T-cell (primary cell): ENCODE measurements at regions not wholly inside any gene's neighbourhood (a gene's known extent, or its start where the extent isn't known, plus 50 kb on each side); places are given as distances from the start of the nearest gene placed in this dataset.

Experiments used
- ATAC-seq, 4 experiments: fragments of 200-7000 bp in 3 of 4; fragments of 150-1000 bp in 1 of 4; cut with Tn5 transposase; replicated peaks in 1 of 4; 1 replicate in 3 of 4; 2 replicates in 1 of 4; pipeline ENCODE4 v1.10.0; 2021; ENCODE audit warnings: moderate library complexity in 3 of 4, mild to moderate bottlenecking in 2 of 4, moderate number of reproducible peaks in 1 of 4
- CTCF ChIA-PET, 2 donors: fragments of 300-600 bp; sonication (Branson Sonifier 250); formaldehyde crosslinking; loops; one replicate each; lab custom pipeline; 2022; ENCODE audit warnings: antibody characterized with exemption in 2 of 2; lab: Charles Lee
- POLR2A ChIA-PET, 2 donors: fragments of 300-600 bp; sonication (Branson Sonifier 250); formaldehyde crosslinking; loops; one replicate each; lab custom pipeline; 2022; ENCODE audit warnings: antibody characterized with exemption in 2 of 2; lab: Charles Lee
- DNase-seq, 35 experiments: peaks; one replicate each; pipeline versions ENCODE4 v3.0.0 to v3.0.0-alpha.2; 2013 to 2023
- H3K27ac ChIP-seq: one replicate; pipeline ENCODE4 v1.5.1; 2013; ENCODE audit warnings: low read length
- H3K27me3 ChIP-seq, 2 experiments: replicated peaks in 1 of 2; 1 replicate in 1 of 2; 2 replicates in 1 of 2; pipeline versions ENCODE4 v1.6.1 to v1.7.0; 2013; ENCODE audit warnings: low read length in 1 of 2, mixed read lengths in 1 of 2; ENCODE audit not compliant: control insufficient read depth in 2 of 2, insufficient read depth in 2 of 2; ENCODE audit errors: extremely low read depth in 1 of 2
- H3K36me3 ChIP-seq, 2 donors: 1 replicate in 1 of 2; 2 replicates in 1 of 2; pipeline versions ENCODE4 v1.6.1 to v1.7.0; 2013; ENCODE audit warnings: low read length in 1 of 2; ENCODE audit not compliant: control insufficient read depth in 2 of 2, insufficient read depth in 1 of 2; ENCODE audit errors: extremely low read depth in 1 of 2
- H3K4me1 ChIP-seq, 2 experiments: 1 replicate in 1 of 2; 2 replicates in 1 of 2; pipeline versions ENCODE4 v1.6.1 to v1.7.0; 2013; ENCODE audit warnings: low read length in 2 of 2, mixed read lengths in 1 of 2; ENCODE audit not compliant: insufficient read depth in 2 of 2, control insufficient read depth in 1 of 2; ENCODE audit errors: extremely low read depth in 1 of 2
- H3K4me3 ChIP-seq, 2 donors: 1 replicate in 1 of 2; 2 replicates in 1 of 2; pipeline versions ENCODE4 v1.5.1 to v1.7.0; 2013; ENCODE audit warnings: mild to moderate bottlenecking in 2 of 2, low read length in 1 of 2, moderate library complexity in 1 of 2; ENCODE audit not compliant: control insufficient read depth in 1 of 2; ENCODE audit errors: extremely low read depth in 1 of 2
- H3K9me3 ChIP-seq: 2 replicates; pipeline ENCODE4 v1.7.0; 2013
- H3K27ac Mint-ChIP-seq, 2 donors: one replicate each; pipeline ENCODE4 v1.8.0; 2020 to 2021; ENCODE audit warnings: mild to moderate bottlenecking in 2 of 2, mixed read lengths in 2 of 2
- H3K27me3 Mint-ChIP-seq, 2 donors: one replicate each; pipeline ENCODE4 v1.8.0; 2021 to 2022; ENCODE audit warnings: mixed read lengths in 2 of 2
- H3K36me3 Mint-ChIP-seq: one replicate; pipeline ENCODE4 v1.8.0; 2021; ENCODE audit warnings: mixed read lengths
- H3K4me1 Mint-ChIP-seq, 3 donors: one replicate each; pipeline ENCODE4 v1.8.0; 2020 to 2022; ENCODE audit warnings: mixed read lengths in 3 of 3, mild to moderate bottlenecking in 1 of 3
- H3K4me3 Mint-ChIP-seq, 3 donors: one replicate each; pipeline ENCODE4 v1.8.0; 2020 to 2022; ENCODE audit warnings: mild to moderate bottlenecking in 3 of 3, mixed read lengths in 3 of 3, moderate library complexity in 3 of 3
- H3K9me3 Mint-ChIP-seq, 3 donors: one replicate each; pipeline ENCODE4 v1.8.0; 2020 to 2022; ENCODE audit warnings: mixed read lengths in 3 of 3
- WGBS: methylation state at CpG from one replicate; pipeline ENCODE4 v1.1.5; 2013; ENCODE audit warnings: missing lambda C conversion rate; ENCODE audit not compliant: insufficient coverage; 5-methylcytosine and 5-hydroxymethylcytosine counted together

DNA sequence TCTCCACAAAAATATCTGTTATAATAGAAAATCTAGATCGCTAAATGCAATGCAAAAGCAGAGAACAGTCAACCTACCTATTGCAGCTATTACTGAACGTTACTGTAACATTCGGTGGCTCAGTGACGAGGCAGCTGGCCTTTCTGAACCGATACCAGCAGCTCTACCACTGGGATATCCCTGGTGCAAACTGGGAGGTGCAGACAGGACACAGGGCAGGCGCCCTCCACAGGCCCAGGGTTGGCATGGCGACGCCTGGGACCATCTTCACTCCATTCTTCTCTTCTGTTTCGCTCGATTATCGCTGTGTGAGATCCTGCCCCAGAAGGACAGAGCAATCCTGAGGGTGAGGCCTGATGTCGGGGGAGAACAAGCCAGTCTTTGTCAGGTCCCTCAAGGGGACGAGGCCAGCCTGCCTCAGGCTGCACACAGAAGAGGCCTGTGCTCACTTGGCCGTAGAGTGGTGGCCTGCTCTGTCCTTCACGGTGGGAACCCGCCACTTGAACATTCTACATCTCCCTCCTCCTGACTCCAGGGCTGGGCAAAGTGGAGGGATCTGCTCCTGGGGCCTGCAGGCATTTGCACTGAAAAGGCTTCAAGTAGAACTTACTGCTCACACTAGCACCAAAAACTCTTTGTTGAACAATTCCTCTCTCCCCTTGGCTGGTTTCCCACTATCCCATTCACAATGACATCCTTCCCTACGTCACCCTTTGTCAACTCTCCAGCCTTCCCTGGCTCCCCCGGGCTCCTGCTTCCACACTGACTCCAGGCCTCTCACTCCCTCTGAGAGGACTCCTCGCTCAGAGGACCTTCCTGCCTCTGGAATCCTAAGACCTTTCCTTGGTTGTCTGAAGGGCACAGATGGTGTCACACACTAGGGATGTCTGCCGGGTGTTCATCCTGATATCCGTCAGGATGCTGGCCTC lies 49.7 kb downstream of the CYRIA start:
- no peaks in the 10 kb centered on the region for H3K9me3 ChIP-seq
- no peak overlapping the region for H3K4me3 ChIP-seq
- H3K27me3 ChIP-seq: peaks cover 0 to 6% of the 10 kb centered on the region in 2 experiments
- Mint-ChIP-seq H3K27me3 (peaks cover 24% of the 10 kb centered on the region in 2 donors), H3K4me3 (no peak overlapping the region), H3K9me3 (no peaks in the 10 kb centered on the region), H3K36me3 (no peaks in the 10 kb centered on the region), H3K27ac (no peak overlapping the region), H3K4me1 (no peaks in the 10 kb centered on the region)
- POLR2A ChIA-PET: no interaction called here
- H3K4me1 ChIP-seq: no peaks in the 10 kb centered on the region
- CTCF ChIA-PET: interaction anchor here in 1 of 2 donors (4.0 kb wide), 1 partner anchor 142 kb away, joined by 22 read pairs; no protein-coding TSS in a partner anchor
- DNase-seq (no peak), ATAC-seq (no peak)
- no peaks in the 10 kb centered on the region for H3K36me3 ChIP-seq
- H3K27ac ChIP-seq: no peak overlapping the region
- 90% methylated on average over 17 of the region's 21 CpGs for WGBS

DNA sequence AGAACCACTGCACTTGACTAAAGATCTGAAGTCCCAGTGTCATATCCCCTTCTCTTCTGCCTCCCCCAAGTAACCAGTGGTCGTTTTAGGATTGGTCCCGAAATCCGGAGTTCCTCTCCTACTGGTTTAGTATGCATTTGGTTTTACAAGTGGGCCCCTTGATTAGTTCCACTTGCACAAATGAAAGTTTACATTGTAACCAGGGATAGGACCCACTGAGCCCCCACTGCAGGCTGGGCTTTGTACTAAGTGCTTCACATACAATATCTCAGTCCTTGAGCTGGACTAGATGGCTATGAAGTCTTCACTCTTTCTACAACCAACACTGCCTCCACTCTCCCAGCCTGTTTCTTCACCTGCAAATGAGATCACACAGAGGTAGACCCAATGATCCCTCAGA lies 50.4 kb downstream of the CYRIA start:
- ChIA-PET CTCF (interaction anchor here in 1 of 2 donors (0.7 to 4.0 kb wide), 3 partner anchors 12 to 143 kb away, joined by 3 to 22 read pairs (median 4); no protein-coding TSS in a partner anchor), POLR2A (no interaction called here)
- no peaks in the 10 kb centered on the region for H3K4me1 ChIP-seq
- no peak overlapping the region for H3K27ac ChIP-seq
- Mint-ChIP-seq H3K9me3 (no peaks in the 10 kb centered on the region), H3K36me3 (no peaks in the 10 kb centered on the region), H3K27ac (no peak overlapping the region), H3K4me3 (no peak overlapping the region), H3K27me3 (peaks cover 20 to 24% of the 10 kb centered on the region in 2 donors), H3K4me1 (no peaks in the 10 kb centered on the region)
- ATAC-seq (no peak), DNase-seq (no peak)
- no CpG with 5 or more reads among the region's 3 CpGs for WGBS
- no peaks in the 10 kb centered on the region for H3K36me3 ChIP-seq
- H3K27me3 ChIP-seq: peaks cover 0 to 6% of the 10 kb centered on the region in 2 experiments
- H3K9me3 ChIP-seq: no peaks in the 10 kb centered on the region
- H3K4me3 ChIP-seq: no peak overlapping the region

DNA sequence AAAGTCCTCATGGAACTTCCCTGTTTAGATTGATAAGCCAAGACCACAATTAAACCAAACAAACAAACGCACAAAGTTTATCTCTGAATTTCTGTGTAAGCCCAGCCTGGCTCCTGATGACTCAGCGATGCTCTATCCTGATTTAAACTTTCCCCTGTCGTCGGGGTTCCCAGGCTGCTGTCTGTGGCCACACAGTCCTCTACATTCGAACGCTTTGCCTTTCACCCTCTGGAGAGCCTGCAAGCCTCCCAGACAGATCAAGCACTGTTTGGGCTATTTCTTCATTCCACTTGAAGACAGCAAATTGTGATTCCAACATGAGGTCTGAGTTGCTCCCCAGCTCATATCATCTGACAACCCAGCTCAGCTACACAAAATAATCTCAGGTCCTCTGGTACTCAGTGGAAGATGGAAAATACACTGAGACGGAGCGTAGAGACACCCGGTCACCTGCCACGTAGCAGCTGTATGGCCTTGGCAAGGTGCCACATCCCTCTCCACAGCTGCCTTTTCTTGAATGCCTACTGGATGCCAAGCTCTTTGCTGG lies 51.2 kb downstream of the CYRIA start:
- Histone ChIP-seq H3K4me3 (no peak overlapping the region), H3K4me1 (no peaks in the 10 kb centered on the region), H3K9me3 (no peaks in the 10 kb centered on the region), H3K27ac (no peak overlapping the region), H3K27me3 (peaks cover 0 to 6% of the 10 kb centered on the region in 2 experiments), H3K36me3 (no peaks in the 10 kb centered on the region)
- H3K27ac Mint-ChIP-seq: no peak overlapping the region
- ATAC-seq: no peak
- WGBS: 85% methylated on average over 10 of the region's 10 CpGs
- peaks cover 0 to 2% (median under 1%) of the 10 kb centered on the region in 3 donors for H3K4me1 Mint-ChIP-seq
- CTCF ChIA-PET: interaction anchor here (2.6 to 4.0 kb wide), 2 partner anchors 143 kb away, joined by 17 to 22 read pairs; no protein-coding TSS in a partner anchor
- peaks cover 20 to 24% of the 10 kb centered on the region in 2 donors for H3K27me3 Mint-ChIP-seq
- H3K4me3 Mint-ChIP-seq: no peak overlapping the region
- H3K9me3 Mint-ChIP-seq: no peaks in the 10 kb centered on the region
- DNase-seq: no peak
- POLR2A ChIA-PET: interaction anchor here in 1 of 2 donors (0.6 kb wide), 1 partner anchor 943 kb away, joined by 4 read pairs; no protein-coding TSS in a partner anchor
- H3K36me3 Mint-ChIP-seq: no peaks in the 10 kb centered on the region

DNA sequence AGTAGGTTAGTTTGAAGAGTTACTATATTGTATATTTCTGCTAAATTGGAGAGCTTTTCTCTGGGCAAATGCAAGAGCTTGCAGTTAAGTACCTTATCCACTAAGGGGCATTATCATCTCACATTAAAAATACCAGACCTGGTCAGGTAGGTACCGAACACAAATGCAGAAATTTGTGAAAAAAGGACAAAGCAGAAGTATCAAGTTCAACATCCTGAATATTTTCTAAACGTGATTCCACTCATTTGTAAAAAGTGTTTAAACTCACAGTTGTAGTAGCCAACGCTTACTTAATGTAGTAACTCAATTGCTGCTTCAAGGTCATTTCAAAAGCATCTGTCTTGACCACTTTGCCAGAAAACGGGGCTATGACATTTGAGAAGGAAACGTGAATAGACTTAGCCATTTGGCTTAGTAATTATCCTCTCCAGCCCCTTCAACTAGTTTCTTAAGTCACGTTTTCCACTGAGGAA lies 52.1 kb downstream of the CYRIA start:
- Mint-ChIP-seq H3K4me3 (no peak overlapping the region), H3K27me3 (peaks cover 20 to 24% of the 10 kb centered on the region in 2 donors), H3K4me1 (peaks cover 0 to 7% (median 5%) of the 10 kb centered on the region in 3 donors), H3K27ac (no peak overlapping the region), H3K9me3 (no peaks in the 10 kb centered on the region), H3K36me3 (no peaks in the 10 kb centered on the region)
- Histone ChIP-seq H3K36me3 (no peaks in the 10 kb centered on the region), H3K27ac (no peak overlapping the region), H3K9me3 (no peaks in the 10 kb centered on the region), H3K27me3 (peaks cover 0 to 6% of the 10 kb centered on the region in 2 experiments), H3K4me1 (peaks cover 0 to 6% of the 10 kb centered on the region in 2 experiments), H3K4me3 (no peak overlapping the region)
- no peak for DNase-seq
- POLR2A ChIA-PET: no interaction called here
- no peak for ATAC-seq
- CTCF ChIA-PET: interaction anchor here (1.4 to 4.0 kb wide), 3 partner anchors 8 to 144 kb away, joined by 4 to 22 read pairs (median 17); no protein-coding TSS in a partner anchor
- 80% methylated on average over 1 of the region's 6 CpGs for WGBS

DNA sequence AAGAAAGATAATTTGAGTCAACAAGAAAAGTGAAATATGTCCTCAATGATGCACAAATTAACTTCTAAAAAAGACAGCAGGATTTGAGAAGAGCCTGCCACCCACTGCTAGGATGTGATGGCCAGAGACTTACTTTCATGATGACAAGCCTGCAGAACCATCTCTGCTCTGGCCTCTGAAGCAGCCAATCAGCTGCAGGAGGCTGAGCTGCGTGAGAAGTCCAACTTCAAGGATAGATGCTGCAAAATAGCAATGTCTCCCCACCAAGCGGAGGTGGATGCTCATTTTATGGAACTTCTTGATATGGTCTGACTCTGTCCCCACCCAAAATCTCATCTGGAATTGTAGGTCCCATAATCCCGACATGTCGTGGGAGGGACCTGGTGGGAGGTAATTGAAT lies 53.1 kb downstream of the CYRIA start:
- WGBS: 57% methylated on average over 1 of the region's 4 CpGs
- Mint-ChIP-seq H3K36me3 (no peaks in the 10 kb centered on the region), H3K4me3 (no peak overlapping the region), H3K27ac (no peak overlapping the region), H3K9me3 (no peaks in the 10 kb centered on the region), H3K4me1 (peaks cover 7 to 12% (median 7%) of the 10 kb centered on the region in 3 donors), H3K27me3 (peaks cover 20 to 24% of the 10 kb centered on the region in 2 donors)
- no peak for DNase-seq
- ATAC-seq: no peak
- Histone ChIP-seq H3K36me3 (no peaks in the 10 kb centered on the region), H3K27ac (no peak overlapping the region), H3K9me3 (no peaks in the 10 kb centered on the region), H3K27me3 (peaks cover 0 to 3% of the 10 kb centered on the region in 2 experiments), H3K4me3 (no peak overlapping the region), H3K4me1 (peaks cover 0 to 6% of the 10 kb centered on the region in 2 experiments)
- ChIA-PET POLR2A (no interaction called here), CTCF (interaction anchor here (0.6 to 4.0 kb wide), 6 partner anchors 10 to 145 kb away, joined by 3 to 22 read pairs (median 4); no protein-coding TSS in a partner anchor)

DNA sequence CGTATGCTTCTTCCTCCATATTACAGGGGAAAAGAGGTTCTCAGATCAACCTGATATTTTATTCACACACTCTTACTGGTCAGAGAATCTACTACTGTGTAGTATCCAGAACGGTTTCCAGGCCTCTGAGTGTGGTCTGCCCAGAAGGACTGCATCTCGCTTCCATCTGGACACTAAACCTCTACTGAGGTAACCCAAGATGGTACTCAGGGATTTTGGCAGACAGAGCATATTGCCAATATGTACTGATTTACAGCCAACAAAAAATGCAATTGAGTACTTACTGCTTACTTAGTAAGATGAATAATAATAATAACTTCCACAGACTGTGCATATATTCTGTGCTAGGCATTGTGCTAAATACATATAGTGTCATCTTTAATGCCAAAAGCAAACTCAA lies 55.8 kb downstream of the CYRIA start:
- Mint-ChIP-seq H3K36me3 (no peaks in the 10 kb centered on the region), H3K27me3 (peaks cover 15 to 19% of the 10 kb centered on the region in 2 donors), H3K27ac (no peak overlapping the region), H3K9me3 (no peaks in the 10 kb centered on the region), H3K4me3 (peak overlapping the region in 1 of 3 donors; percentile 89), H3K4me1 (peaks cover 7 to 12% (median 7%) of the 10 kb centered on the region in 3 donors)
- Histone ChIP-seq H3K36me3 (no peaks in the 10 kb centered on the region), H3K9me3 (no peaks in the 10 kb centered on the region), H3K4me1 (peaks cover 0 to 6% of the 10 kb centered on the region in 2 experiments), H3K27me3 (no peaks in the 10 kb centered on the region), H3K27ac (no peak overlapping the region), H3K4me3 (no peak overlapping the region)
- DNase-seq: no peak
- WGBS: no CpG with 5 or more reads among the region's 3 CpGs
- ChIA-PET CTCF (interaction anchor here (0.8 to 1.9 kb wide), 9 partner anchors 9 to 981 kb away, joined by 3 to 9 read pairs (median 5); partner anchors contain the start of gene MYCN (in 1 of the 2)), POLR2A (no interaction called here)
- no peak for ATAC-seq
